ELF-1 (cell line): ENCODE measurements at regions not wholly inside any gene's neighbourhood (a gene's known extent, or its start where the extent isn't known, plus 50 kb on each side); places are given as distances from the start of the nearest gene placed in this dataset.

Experiments used
- DNase-seq: peaks from one replicate; pipeline ENCODE4 v3.0.0-alpha.2; 2016; ENCODE audit warnings: low read depth, low spot score

DNA sequence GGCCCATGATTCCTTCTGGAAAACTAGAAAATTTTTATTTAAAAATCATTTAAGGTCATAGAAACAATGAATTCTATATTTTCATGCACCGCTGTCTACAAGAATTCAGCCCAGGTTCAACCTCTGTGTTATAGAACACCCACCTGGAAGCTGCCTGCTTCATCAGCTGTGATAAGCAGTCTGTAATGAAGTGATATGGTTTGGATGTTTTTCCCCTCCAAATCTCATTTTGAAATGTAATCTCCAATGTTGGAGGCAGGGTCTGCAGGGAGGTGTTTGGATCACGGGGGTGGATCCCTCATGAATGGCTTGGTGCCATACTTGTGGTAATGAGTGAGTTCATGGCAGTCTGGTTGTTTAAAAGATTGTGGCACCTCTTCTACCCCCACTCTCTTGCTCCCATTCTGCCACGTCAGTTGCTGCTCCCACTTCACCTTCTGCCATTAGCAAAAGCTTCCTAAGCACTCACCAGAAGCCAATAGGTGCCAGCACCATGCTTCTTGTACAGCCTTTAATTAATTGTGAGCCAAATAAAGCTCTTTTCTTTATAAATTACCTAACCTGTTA, 55.6 kb downstream of the MRPL32 start:
- DNase-seq = no peak

DNA sequence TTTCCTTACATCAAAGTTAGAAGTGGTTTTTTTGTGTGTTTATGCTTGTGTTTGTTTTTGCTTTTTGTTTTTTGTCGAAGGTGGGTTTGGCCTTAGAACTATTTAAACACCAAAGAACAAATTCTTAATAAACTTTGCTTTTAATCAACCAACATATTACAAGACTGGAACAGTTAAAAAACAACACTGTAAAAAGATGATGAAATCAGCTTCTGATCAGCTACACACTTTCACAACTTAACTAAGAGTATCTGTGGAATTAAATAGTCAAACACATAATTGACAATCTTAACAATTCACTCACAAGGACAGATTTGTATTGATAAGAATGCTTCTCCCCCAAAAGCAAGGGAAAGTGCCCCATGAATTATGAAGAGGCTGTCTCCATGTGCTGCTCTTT, 58.8 kb downstream of the MRPL32 start:
- DNase-seq = no peak

DNA sequence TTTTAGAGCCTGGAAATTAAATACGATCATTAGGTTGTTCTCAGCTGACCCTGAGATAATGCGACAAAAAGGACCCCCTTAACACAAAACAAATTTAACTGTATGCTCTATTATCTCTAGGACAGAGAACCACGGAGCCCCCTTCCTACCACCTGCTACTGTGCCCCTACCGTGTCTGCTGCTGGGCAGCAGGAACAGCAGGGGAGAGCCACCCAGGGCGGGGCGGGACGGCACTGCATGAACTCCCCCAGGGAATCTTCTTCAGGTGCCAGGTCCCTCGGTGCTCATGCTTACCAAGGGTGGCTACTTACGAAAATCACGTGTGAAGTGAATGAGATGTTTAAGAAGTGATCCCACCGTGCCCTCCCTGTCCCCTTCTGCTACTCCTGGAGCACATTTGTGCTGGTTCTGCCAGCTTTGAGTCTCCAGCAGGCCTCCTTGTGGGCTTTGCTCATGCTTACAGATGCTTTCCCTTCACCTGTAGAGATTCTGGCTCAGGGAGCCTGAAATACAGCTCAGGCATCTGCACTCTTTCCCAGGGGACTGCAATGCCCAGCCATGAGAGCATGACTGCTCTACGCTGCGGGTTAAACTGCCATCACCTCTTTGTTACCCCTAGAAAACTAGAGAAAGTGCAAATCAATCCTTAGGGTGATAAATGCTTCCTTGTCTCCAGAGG, 59.9 kb downstream of the MRPL32 start:
- DNase-seq = peak; percentile 7

DNA sequence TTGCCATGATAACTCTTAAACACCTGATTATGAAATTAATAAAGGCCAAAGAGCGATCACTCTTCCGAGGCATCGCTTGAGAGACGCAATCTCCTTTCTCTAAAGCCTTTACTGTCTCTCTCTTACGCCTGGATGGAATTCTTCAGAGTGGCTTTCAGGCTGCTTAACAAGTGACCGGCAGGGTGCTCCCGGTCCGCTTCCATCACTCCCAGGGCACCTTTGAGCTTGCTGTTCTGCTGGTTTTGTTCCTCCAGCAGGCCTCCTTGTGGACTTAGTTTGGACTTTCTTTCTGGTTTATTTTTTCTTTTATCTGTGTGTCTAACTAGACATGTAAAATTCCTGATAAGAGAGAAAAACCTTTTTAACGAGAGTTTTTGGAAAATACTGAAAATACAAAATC, 60.9 kb downstream of the MRPL32 start:
- DNase-seq = peak; percentile 74

DNA sequence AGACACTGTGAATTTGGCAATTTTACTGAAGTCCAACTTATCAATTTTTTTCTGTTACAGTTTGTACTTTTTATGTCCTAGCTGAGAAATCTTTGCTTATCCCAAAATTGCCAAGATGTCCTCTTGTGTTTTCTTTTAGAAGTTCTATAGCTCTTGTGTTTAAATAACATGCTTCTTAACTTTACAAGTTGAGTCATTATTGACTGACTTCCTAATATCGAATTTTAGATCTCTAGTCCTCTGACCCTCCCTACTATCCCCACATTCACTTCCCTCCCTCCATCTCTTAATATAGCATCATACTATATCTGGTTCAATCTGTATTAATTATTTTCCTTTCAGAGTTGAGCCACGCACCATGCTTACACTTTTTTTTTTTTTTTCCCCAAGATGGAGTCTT, 61.9 kb downstream of the MRPL32 start:
- DNase-seq = no peak

DNA sequence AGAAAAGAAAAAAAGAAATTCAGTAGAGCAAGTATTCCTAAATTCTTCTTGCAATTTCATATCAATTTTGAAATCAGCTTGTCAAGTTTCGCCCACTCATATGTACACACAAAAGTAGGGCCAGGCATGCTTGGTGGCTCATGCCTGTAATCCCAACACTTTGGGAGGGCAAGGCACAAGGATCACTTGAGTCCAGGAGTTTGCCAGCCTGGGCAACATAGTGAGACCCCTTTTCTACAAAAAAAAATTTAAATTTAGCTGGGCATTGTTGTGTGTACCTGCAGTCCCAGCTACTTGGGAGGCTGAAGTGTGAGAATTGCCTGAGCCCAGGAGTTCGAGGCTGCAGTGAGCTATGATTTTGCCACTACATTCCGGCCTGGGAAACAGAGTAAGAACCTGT, 65.4 kb downstream of the MRPL32 start:
- DNase-seq = no peak

DNA sequence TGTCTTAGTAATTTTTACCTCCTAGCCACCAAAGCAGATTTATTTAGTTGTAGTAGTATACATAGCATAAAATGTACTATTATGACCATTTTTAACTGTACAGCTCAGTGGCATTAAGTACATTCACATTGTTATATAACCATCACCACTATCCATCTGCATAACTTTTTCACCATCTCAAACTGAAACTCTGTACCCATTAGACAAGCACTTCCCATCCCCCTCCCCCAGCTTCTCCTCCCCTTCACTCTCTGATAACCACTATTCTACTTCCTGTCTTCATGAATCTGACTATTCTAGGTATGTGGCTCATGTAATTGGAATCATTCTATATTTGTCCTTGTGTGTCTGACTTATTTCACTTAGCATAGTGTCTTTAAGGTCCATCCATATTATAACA, 71.9 kb downstream of the MRPL32 start:
- no peak for DNase-seq

DNA sequence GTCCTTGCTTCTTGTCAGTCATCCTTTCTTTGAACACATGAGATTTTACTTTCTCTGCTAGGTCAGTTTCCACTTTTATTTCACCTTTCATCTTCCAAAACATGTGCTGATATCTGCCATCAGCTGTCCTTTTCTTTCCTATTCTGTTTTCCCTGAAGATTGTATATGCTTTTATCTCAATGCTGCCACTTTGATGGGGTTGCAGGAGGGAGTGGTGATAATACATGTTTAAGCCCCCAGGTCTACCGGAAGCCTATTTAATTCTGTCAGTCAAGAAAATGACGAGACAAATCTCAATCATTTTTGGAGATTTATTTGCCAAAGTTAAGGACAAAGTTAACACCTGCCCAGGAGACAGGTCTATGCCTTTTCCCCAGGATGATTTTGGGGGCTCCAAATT, 73.8 kb downstream of the MRPL32 start:
- no peak for DNase-seq

DNA sequence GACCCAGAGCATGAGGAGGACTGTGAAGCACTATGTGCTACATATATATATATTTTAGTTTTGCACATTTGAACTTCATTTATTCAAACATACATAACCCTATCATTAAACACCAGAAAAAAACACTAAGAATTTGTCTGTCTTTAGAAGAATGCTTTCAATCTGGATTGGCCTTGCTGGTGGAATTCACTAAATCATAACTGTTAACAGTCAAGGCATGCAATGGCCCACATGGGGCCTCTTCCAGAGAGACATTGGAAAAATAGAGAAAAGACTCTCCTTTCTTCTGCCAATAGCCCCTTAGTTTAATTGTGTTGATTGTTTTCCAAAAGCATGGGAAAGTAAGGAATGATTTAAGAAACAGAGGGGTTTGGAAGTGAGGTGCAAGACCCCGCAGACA, 77.9 kb downstream of the MRPL32 start:
- no peak for DNase-seq

DNA sequence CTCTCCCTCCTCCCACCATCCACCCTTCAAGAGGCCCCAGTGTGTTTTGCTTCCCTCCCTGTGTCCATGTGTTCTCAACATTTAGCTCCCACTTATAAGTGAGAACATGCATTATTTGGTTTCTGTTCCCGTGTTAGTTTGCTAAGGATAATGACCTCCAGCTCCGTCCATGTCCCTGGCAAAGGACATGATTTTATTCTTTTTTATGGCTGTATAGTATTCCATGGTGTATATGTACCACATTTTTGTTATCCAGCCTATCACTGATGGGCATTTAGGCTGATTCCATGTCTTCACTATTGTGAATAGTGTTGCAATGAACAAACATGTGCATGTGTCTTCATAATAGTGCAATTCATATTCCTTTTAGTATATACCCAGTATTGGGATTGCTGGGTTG, 79.7 kb downstream of the MRPL32 start:
- no peak for DNase-seq

DNA sequence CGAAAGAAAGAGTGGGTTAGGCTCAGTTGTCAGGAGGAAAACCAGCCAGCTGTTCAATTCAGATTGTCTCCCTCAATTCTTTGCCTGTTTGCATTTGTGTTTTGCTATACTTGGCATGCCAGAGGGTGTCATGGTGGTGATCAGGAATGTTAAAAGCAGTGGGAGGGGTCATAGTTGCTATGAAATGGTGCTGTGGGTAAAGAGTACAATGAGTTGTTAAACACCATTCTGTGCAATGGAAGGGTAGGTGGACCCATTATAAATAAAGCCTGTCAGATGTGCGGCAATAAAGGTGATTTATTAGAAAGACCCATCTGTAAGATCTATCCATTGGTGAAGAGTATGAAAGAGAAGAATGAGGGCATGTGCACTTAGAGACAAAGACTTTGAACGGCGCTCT, 82.2 kb downstream of the MRPL32 start:
- no peak for DNase-seq

DNA sequence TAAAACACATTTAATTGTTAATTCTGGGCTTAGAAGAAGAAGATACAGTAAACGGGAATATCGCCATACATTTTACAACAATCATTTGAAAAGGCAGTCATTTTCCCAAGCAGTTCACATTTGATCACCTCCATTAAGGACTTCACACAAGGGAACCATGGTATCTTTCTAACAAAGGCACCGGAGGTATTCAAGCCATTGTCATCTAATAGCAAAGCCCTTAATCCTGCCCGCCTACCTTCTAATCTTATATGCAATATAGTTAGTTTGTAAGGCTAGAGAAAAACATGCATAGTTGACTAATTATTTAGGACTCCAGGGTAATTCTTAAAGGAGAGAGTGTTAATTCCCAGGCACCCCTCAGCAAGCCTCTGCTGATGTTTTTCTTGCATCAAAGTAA, 83.1 kb downstream of the MRPL32 start:
- DNase-seq = no peak

DNA sequence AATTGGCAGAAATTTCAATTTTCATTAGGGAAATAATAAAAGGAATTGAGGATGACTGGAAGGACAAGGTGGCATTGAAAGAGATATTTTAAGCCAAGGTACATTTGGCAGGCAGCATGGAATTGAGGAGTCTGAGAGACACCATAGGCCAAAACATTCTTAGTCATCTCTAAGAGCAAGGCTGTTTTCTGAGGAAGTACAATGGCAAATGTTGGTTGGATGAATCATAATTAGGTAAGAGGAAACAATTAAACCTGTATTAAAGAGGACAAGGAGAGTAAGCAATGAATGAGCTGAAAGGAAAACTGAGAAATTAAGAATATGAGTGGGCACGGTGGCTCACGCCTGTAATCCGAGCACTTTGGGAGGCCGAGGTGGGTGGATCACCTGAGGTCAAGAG, 86.3 kb downstream of the MRPL32 start:
- DNase-seq = no peak

DNA sequence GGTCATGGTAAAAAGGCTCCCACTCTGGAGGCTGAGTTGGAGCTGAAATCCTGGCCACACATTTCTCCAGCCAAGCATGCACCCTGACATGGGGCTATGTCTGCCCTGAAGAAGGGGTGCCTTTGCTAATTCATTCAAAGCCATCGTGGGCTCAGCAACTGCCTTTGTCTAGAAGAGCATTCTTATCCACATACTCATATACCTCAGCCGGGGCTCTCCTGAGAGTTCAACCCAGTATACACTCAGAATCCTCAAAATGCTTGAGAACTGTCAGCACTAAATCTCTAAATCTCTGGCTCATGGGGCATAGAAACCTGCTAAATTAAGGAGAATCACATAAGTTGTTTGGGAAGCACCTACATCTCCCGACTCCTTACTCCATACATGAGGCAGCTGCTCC, 89.3 kb downstream of the MRPL32 start:
- no peak for DNase-seq

DNA sequence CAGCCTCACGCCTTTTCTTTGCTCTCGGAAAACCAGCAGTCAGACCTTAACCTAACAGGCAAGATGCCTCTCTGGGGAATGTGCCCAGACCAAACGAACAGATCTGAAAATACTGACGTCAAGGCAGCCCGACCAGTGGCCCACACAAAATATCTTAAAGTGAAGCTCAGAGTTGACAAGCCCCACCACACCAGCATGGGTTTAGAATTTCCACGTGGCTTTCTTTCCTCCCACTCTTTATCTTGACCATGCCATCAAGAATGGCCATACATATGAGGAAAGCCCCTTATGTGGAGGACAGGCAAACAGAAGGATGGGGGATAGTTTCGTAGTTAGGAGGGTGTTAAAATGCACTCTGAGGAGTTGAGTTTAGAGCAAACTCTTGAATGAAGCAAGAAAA, 89.8 kb downstream of the MRPL32 start:
- peak; percentile 23 for DNase-seq

DNA sequence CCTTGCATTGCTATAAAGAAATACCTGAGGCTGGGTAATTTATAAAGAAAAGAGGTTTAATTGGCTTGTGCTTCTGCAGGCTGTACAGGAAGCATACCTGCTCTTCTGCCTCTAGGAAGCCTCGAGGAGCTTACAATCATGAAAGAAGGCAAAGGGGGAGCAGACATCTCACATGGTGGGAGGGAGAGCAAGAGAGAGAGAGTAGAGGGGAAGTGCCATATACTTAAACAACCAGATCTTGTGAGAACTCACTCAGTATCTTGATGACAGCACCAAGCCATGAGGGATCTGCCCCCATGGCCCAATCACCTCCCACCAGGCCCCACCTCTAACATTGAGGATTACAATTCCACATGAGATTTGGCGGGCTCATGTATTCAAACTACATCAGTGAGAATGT, 79.1 kb upstream of the HECW1 start:
- DNase-seq = no peak

DNA sequence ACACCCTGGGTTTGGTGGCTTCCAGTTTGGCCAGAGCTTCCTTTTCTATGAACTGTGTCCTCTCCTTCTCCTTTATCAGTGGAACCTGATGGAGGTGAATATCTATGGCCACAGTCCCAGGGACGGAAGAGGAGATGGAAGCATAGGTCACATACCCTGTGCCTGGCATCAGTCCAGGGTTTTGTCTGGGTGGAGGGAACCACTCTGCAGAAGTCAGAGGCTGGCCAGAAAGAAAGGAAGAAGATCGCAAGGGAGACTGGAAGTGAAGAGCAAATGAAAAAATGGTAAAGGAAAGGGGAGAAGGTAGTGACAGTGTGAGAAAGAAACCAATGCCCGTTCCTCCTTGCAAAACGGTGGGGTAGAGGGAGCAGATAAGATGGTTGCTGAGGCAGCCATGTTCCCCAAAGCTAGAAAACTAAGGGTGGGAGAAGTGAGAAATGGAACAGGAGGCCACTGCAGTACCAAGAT, 77.9 kb upstream of the HECW1 start:
- DNase-seq = no peak

DNA sequence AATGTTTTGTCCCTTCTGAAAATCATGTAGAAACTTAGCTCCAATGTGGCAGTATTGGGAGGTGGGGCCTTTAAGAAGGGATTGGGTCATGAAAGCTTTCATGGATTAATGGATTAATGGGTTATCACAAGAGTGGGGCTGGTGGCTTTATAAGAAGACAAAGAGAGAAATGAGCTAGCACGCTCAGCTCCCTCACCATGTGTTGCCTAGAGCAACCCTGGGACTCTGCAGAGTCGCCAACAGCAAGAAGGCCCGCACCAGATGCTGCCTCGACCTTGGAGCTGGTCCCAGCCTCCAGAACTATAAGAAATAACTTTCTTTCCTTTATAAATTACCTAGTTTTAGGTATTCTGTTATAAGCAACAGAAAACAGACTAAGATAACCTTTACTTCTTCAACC, 74.9 kb upstream of the HECW1 start:
- DNase-seq = no peak

DNA sequence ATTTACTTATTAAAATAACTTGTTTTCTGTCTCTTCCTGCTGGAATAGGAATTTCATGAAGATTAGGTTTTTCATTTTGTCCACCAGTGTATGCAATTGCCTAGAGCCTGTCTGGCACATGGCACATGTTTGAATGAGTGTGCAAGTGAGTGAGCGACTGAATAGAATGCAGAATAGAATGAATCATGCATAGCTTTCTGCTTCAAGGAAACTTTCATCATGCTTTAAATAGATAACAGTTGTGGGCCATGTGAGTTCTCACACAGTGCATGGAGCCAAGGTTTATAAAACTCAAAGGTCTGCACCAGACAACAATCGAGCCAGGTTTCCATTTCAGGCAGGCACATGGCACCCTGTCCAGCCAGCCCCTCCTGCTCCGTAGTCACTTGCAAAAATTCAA, 74.2 kb upstream of the HECW1 start:
- DNase-seq = no peak

DNA sequence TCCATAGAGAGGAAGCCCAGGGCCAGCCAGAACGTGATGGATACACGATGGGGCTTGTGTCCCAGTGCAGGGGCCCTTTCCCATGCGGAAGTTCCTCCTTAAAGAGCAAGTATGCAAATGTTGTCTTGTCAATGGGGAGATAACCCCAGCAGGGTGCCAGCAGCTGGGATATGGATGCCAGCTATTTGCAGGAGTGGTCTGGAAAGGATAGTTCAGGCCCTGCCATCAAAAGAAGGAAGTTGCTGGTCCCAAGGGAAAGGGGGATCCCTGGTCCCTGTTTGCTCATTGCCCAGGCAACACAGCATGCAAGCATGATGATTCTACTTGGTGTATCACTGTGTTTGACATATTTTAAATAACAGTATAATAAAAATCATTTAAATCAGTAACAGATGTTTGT, 73.1 kb upstream of the HECW1 start:
- peak; percentile 34 for DNase-seq

DNA sequence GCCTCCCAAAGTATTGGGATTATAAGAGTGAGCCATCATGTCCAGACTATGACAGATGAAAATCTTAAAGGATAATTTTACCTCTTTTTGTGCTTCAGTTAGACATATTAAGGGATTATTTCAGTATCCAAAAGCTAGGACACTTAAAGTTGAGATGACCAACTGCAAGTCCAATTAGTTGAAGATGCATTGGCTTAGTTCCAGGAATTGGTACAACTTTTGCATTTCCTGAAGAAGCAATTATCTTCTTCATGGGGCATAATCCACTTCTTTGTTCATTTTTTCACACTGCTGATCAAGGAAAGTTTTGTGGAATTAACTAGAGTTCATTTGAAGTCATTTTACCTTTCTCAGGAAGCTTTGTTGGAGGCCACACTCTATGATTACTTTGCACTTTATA, 72.0 kb upstream of the HECW1 start:
- DNase-seq = no peak

DNA sequence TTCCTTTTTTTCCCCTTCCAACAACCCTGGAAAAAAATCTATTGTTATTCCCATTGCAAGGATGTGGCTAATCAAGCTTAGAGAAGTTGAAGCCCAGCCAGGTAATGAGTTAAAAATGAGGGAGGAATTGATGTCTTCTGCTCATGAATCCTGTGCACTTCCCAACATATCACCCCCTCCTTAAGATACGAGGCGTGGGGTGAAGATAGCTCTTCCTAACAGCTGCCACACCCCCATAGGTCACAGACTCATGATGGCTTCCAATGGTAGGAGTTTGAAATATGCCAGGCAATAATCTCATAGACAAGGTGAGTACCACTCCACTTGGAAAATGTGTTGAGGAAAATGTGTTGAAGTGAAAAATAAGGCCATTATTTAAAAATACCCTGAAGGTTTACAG, 71.3 kb upstream of the HECW1 start:
- no peak for DNase-seq

DNA sequence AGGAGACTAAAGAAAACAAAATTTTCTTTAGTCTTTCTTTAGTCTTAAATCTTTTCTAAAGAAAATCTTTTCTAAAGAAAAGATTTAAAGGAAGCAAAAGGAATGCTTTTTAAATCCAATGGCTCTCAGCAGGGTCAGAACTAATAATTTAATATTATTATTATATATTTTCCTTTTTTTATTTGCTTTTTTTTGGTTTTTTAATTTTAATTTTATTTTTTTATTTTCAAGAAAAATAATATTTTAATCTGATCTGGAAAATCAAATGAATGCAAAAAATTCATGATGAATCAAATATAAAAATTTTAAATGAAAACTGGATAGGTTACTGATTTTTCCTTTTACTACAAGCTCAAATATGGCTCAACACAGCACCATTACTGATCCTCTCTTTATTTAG, 70.7 kb upstream of the HECW1 start:
- no peak for DNase-seq

DNA sequence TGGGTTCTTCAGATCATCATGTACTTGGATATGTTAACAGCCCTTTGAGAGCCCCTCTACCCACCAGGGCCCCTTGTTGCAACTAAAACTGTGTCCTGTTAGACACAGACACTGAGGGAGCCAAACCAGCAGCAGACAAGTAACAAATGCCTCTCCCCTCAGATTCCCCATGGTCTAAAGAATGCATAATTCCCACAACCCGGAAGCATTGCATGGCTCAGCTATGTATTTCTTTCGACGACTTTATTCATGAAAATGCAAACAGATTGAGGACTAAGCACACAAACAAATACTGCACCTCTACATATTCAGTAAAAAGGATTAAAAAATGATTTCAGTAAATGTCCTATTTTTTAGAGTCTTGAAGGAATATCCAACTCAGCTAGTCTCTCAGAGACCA, 70.1 kb upstream of the HECW1 start:
- DNase-seq = no peak
